ENCODE measurements at regions not wholly inside any gene's neighbourhood (a gene's known extent, or its start where the extent isn't known, plus 50 kb on each side); places are given as distances from the start of the nearest gene placed in this dataset.

DNA sequence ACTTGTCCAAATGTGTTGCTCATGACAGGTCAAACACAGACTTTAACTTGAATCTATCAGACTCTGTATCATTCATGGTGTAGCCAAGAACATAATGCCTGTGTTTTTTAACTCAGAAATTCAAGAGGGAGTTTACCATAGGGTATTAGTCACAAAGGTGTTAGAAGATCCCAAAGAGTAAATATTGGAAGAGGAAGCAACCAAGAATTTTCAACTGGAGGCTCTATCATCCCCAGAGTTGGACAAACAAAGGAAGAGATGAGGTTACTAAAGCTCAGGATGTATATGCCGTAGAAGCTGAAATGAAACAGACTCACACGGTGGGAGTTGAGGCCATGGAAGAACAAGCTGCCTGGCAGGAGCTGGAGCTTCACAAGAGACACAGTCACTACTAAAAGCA is 116.2 kb upstream of the COL8A1 start:
- H3K9me3 ChIP-seq: no peaks in the 10 kb centered on the region
- BruUV-seq (replicated peaks): no TSS peak
- H3K36me3 Mint-ChIP-seq (ENCODE audit: insufficient read depth, unreplicated experiment): no peaks in the 10 kb centered on the region
- TF ChIP-seq, protein P1, sequence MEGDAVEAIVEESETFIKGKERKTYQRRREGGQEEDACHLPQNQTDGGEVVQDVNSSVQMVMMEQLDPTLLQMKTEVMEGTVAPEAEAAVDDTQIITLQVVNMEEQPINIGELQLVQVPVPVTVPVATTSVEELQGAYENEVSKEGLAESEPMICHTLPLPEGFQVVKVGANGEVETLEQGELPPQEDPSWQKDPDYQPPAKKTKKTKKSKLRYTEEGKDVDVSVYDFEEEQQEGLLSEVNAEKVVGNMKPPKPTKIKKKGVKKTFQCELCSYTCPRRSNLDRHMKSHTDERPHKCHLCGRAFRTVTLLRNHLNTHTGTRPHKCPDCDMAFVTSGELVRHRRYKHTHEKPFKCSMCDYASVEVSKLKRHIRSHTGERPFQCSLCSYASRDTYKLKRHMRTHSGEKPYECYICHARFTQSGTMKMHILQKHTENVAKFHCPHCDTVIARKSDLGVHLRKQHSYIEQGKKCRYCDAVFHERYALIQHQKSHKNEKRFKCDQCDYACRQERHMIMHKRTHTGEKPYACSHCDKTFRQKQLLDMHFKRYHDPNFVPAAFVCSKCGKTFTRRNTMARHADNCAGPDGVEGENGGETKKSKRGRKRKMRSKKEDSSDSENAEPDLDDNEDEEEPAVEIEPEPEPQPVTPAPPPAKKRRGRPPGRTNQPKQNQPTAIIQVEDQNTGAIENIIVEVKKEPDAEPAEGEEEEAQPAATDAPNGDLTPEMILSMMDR (IDR thresholded peaks at IDR 0.05; ENCODE audit: insufficient read depth in 1 of 2, low read depth in 1 of 2, low read length in 1 of 2, severe bottlenecking in 1 of 2, unreplicated experiment in 1 of 2): no peak
- H3K36me3 ChIP-seq (ENCODE audit: control insufficient read depth, insufficient read depth, low read length): no peaks in the 10 kb centered on the region
- no peak for DNase-seq
- CTCF ChIA-PET: no interaction called here
- H3K27me3 Mint-ChIP-seq (ENCODE audit: insufficient read depth, unreplicated experiment): peaks cover 12% of the 10 kb centered on the region
- H3K4me1 ChIP-seq: no peaks in the 10 kb centered on the region
- no peak overlapping the region for H3K4me3 ChIP-seq (ENCODE audit: low read depth, low read length)
- POLR2A ChIA-PET: no interaction called here
- no peak overlapping the region for H3K4me3 Mint-ChIP-seq (ENCODE audit: unreplicated experiment)
- H3K27ac Mint-ChIP-seq (ENCODE audit: unreplicated experiment): no peak overlapping the region
- no peaks in the 10 kb centered on the region for H3K9me3 Mint-ChIP-seq (ENCODE audit: unreplicated experiment)
- H3K27me3 ChIP-seq (replicated peaks; ENCODE audit: control insufficient read depth, insufficient read depth, low read length): no peaks in the 10 kb centered on the region
- intact Hi-C loops (cut with micrococcal nuclease; ENCODE audit: unreplicated experiment): no loop called here
- no peaks in the 10 kb centered on the region for H3K4me1 Mint-ChIP-seq (ENCODE audit: low read depth, unreplicated experiment)

DNA sequence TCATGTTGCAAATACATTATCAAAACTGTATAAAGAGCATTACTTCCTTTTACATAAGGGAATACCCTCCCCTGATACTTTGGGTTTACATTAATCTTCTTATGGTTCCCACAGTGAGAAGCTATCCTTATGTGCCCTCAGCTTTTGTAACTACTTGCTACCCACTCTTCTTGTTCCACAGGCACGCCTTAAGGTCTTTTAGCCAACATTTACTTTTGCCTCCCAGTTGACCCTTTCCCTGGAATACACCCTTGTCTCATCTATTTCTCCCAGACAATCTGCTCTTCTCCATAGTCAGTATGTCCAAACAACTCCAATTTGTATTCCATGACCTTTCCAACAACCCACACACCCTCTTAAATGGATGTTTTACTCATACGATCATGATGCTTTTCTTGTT is 116.8 kb upstream of the COL8A1 start:
- Histone ChIP-seq H3K36me3 (ENCODE audit: control insufficient read depth, insufficient read depth, low read length) (no peaks in the 10 kb centered on the region), H3K4me1 (no peaks in the 10 kb centered on the region), H3K27me3 (replicated peaks; ENCODE audit: control insufficient read depth, insufficient read depth, low read length) (no peaks in the 10 kb centered on the region), H3K4me3 (ENCODE audit: low read depth, low read length) (no peak overlapping the region), H3K9me3 (no peaks in the 10 kb centered on the region)
- no peaks in the 10 kb centered on the region for H3K9me3 Mint-ChIP-seq (ENCODE audit: unreplicated experiment)
- no peaks in the 10 kb centered on the region for H3K4me1 Mint-ChIP-seq (ENCODE audit: low read depth, unreplicated experiment)
- no peak for DNase-seq
- H3K4me3 Mint-ChIP-seq (ENCODE audit: unreplicated experiment): no peak overlapping the region
- BruUV-seq (replicated peaks): no TSS peak
- H3K27me3 Mint-ChIP-seq (ENCODE audit: insufficient read depth, unreplicated experiment): peaks cover 12% of the 10 kb centered on the region
- ChIA-PET CTCF (no interaction called here), POLR2A (no interaction called here)
- intact Hi-C loops (cut with micrococcal nuclease; ENCODE audit: unreplicated experiment): no loop called here
- no peak overlapping the region for H3K27ac Mint-ChIP-seq (ENCODE audit: unreplicated experiment)
- H3K36me3 Mint-ChIP-seq (ENCODE audit: insufficient read depth, unreplicated experiment): no peaks in the 10 kb centered on the region
- TF ChIP-seq, protein P1 (IDR thresholded peaks at IDR 0.05; ENCODE audit: insufficient read depth in 1 of 2, low read depth in 1 of 2, low read length in 1 of 2, severe bottlenecking in 1 of 2, unreplicated experiment in 1 of 2): no peak

DNA sequence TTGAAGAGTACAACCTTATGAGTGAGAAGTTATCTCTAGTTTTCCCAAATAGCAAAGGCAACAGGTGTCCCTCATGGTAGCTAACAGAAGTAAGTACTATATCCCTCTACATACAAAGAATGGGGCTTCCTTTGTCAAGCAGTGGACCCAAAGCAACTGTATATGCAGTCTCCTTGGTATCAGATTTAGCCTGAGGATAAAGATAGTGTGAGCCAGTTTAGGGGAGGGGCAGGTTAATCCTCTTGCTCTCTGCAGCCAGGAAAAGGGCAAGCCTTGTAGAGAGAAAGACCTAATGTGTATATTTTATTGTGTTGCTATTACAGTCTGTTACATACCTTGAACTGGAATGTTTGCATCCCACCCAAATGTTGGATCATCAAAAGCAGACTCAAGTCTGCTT is 117.9 kb upstream of the COL8A1 start:
- Mint-ChIP-seq H3K36me3 (ENCODE audit: insufficient read depth, unreplicated experiment) (no peaks in the 10 kb centered on the region), H3K9me3 (ENCODE audit: unreplicated experiment) (no peaks in the 10 kb centered on the region), H3K4me3 (ENCODE audit: unreplicated experiment) (no peak overlapping the region), H3K27me3 (ENCODE audit: insufficient read depth, unreplicated experiment) (peaks cover 9% of the 10 kb centered on the region), H3K27ac (ENCODE audit: unreplicated experiment) (no peak overlapping the region), H3K4me1 (ENCODE audit: low read depth, unreplicated experiment) (no peaks in the 10 kb centered on the region)
- CTCF ChIA-PET: no interaction called here
- POLR2A ChIA-PET: no interaction called here
- Histone ChIP-seq H3K36me3 (ENCODE audit: control insufficient read depth, insufficient read depth, low read length) (no peaks in the 10 kb centered on the region), H3K9me3 (no peaks in the 10 kb centered on the region), H3K27me3 (replicated peaks; ENCODE audit: control insufficient read depth, insufficient read depth, low read length) (no peaks in the 10 kb centered on the region), H3K4me1 (no peaks in the 10 kb centered on the region), H3K4me3 (ENCODE audit: low read depth, low read length) (no peak overlapping the region)
- no peak for DNase-seq
- intact Hi-C loops (cut with micrococcal nuclease; ENCODE audit: unreplicated experiment): no loop called here
- TF ChIP-seq, protein P1 (IDR thresholded peaks at IDR 0.05; ENCODE audit: insufficient read depth in 1 of 2, low read depth in 1 of 2, low read length in 1 of 2, severe bottlenecking in 1 of 2, unreplicated experiment in 1 of 2): no peak
- BruUV-seq (replicated peaks): no TSS peak

All from Caco-2 (cell line).